H1 (cell line): ENCODE measurements at regions not wholly inside any gene's neighbourhood (a gene's known extent, or its start where the extent isn't known, plus 50 kb on each side); places are given as distances from the start of the nearest gene placed in this dataset.

Source experiments
- CHD7 ChIP-seq: fragments of 300-600 bp; sonication (generic); IDR thresholded peaks from 2 replicates; pipeline ENCODE4 v1.7.1; 2012; ENCODE audit warnings: low read length, moderate library complexity, mild to moderate bottlenecking, inconsistent platforms; ENCODE audit not compliant: insufficient replicate concordance
- EGR1 ChIP-seq: IDR thresholded peaks from 2 replicates; pipeline ENCODE4 v1.6.1; 2011; ENCODE audit warnings: low read depth, low read length, borderline replicate concordance
- HDAC2 ChIP-seq, 2 experiments: fragments of 300-600 bp in 1 of 2; sonication (generic) in 1 of 2; IDR thresholded peaks; 2 replicates each; pipeline ENCODE4 v1.6.1; 2011 to 2012; ENCODE audit warnings: low read depth in 2 of 2, low read length in 2 of 2, mild to moderate bottlenecking in 2 of 2, moderate library complexity in 2 of 2, borderline replicate concordance in 1 of 2, inconsistent platforms in 1 of 2
- HDAC6 ChIP-seq: IDR thresholded peaks from one replicate; pipeline ENCODE4 v1.7.1; 2012; ENCODE audit warnings: low read depth, mild to moderate bottlenecking, inconsistent platforms, low read length, moderate library complexity
- SIN3A ChIP-seq, 2 experiments: IDR thresholded peaks in 1 of 2; conservative IDR thresholded peaks in 1 of 2; 2 replicates each; pipeline ENCODE4 v1.6.1; 2011 to 2012; ENCODE audit warnings: low read length in 2 of 2, improper control_type of control experiment in 1 of 2, low read depth in 1 of 2, mild to moderate bottlenecking in 1 of 2
- TCF12 ChIP-seq: IDR thresholded peaks from 2 replicates; pipeline ENCODE4 v1.6.1; 2011; ENCODE audit warnings: low read depth, mild to moderate bottlenecking, low read length

- TF ChIP-seq SIN3A (conservative IDR thresholded peaks at IDR 0.05 in 1 of 2, IDR thresholded peaks at IDR 0.05 in 1 of 2; ENCODE audit: low read depth in 1 of 2, low read length in 2 of 2) (no peak), EGR1 (no peak), TCF12 (no peak), CHD7 (no peak), HDAC6 (no peak), HDAC2 (IDR thresholded peaks at IDR 0.05; ENCODE audit: borderline replicate concordance in 1 of 2, low read depth in 2 of 2, low read length in 2 of 2) (no peak)
- TF ChIP-seq, all 59 proteins: peak for 0
Measured at GRCh38 chr9:118596374-118597015, 772.7 kb downstream of the BRINP1 start (continued).
